HG03060 (cell line): ENCODE measurements at regions not wholly inside any gene's neighbourhood (a gene's known extent, or its start where the extent isn't known, plus 50 kb on each side); places are given as distances from the start of the nearest gene placed in this dataset.

ENCODE experiments used
- ATAC-seq: cut with Tn5 transposase; IDR thresholded peaks from one replicate; pipeline ENCODE4 v1.9.1; 2021; ENCODE audit warnings: low read depth, moderate number of reproducible peaks; ENCODE audit not compliant: unreplicated experiment

- no peak for ATAC-seq
These were observed 823.4 kb upstream of the ZEB2 start for GRCh38 chr2:145343287-145343686.

DNA sequence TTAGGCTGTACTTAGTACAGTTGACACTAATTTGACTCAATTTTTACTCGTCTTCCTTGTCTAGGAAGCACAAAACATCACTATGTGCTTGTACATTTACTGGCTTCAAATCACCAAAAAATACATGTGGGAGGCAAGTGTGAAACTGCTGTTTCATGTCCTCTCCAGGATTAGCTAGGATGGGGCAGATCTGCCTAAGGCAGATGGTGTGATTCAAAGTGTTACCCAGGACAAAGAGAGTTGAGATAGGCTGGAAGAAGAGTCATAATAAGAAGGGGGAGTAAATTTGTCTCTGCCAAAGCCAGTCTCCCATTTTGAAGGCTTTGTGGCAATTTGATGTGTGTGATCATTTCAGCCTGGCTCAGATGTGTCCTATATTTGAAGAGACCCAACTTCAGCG is 821.6 kb upstream of the ZEB2 start:
- no peak for ATAC-seq

- ATAC-seq, result no peak
These were observed 819.7 kb upstream of the ZEB2 start for GRCh38 chr2:145339646-145340045.

DNA sequence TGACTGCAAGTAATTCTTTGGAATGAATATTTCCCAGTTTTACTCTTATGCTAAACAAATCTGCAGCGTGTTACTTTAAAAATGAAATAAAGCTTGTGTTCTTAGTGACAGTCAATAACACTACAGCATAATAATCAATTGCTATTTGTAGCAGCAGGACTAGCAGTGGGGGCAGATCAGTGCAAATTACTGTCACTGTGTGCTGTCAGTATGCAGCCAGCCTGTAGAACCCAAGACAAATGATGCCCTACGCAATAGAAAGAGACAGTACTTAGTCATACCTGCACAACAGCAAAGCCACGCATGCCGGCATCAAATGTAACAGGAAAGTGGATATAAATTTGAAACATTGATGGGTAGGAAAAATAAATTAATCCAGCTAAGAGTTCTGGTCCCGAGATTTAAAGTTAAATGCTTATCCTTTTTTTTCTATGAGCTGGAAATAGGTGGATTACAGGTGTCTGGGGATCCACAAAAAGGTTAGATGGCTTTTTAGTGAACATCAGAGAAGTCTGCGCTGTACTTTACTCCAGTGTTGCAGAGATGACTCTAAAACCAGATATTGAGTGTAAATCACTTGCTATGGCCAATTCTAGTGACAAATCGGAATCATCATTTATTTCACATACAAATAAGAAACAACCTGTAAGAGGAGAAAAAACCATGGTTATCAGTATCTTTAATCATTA is 812.4 kb upstream of the ZEB2 start:
- ATAC-seq, result no peak

DNA sequence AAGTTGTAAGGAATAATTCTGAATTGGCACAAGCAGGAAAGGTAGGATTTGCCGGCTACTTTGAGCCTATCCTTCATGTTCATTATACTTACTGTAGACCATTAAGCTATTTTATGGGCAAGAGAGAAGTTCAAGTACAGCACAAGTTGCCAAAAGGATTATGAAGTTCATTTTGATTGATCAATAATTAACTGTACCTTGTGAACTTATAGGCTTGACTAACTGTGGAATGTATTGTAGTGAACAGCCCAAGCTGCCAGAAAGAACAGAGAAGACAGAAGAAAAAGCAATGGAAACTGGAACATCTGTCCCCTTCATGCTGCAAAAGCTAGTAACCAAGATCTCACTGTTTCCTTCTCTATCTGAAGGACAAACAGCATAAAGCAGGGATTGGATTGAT is 810.1 kb upstream of the ZEB2 start:
- ATAC-seq, result no peak

DNA sequence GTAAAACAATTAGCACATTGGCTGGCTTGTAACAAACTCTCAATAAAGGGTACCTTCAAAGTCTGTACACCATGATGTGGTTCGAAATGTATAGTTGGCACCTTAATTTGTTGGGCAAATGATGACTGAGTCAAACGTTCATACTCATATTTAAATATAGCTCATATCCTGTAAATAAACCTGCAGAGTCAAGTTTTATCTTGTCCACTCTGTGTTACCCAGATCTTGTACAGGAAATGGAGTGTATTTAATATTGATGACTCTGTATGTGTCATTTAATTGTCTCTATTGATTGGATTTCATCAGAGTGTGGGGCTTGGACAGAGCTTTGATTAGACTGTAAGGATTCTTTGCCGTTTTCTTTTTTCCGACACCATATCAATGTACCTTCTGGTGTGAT is 805.6 kb upstream of the ZEB2 start:
- no peak for ATAC-seq

- no peak for ATAC-seq
These were observed 804.8 kb upstream of the ZEB2 start for GRCh38 chr2:145324748-145325147.

GRCh38 chr2:145323512-145323911 is 803.6 kb upstream of the ZEB2 start:
- ATAC-seq, result no peak

DNA sequence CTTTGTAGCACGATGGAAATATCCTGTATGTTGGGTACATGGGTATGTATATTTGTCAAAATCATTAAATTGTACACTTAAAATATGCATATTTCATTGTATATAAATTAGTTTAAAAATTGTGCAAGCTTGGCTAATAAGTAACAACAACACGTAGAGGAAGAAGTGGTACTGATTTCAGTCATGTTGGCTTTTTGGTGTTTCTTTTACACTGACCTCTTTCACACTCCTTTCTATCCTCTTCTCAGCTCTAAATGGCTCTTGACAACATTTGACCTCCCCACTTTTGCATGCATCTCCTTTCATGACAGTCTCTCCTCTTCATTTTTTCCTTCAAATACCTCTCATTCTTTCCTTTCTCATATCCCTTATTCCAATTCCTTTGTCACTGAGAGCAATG is 801.4 kb upstream of the ZEB2 start:
- ATAC-seq, result no peak

DNA sequence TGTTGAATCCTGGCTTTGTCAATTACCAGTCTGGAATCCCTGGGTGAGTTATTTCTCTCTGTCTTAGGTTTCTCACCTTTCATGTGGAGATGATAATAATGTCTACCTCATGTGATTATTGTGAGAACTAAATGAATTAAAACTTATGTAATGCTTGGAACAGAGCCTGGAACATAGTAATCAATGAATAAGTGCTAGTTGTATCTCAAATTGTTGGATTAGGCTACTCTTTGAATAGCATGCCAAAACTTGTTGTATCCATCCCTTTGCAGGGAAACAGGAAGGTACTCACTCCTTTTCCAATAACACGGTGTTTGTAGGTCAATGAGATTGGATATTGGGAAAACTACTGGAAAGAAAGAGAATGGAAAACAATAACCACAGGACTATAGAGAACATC is 796.6 kb upstream of the ZEB2 start:
- no peak for ATAC-seq

DNA sequence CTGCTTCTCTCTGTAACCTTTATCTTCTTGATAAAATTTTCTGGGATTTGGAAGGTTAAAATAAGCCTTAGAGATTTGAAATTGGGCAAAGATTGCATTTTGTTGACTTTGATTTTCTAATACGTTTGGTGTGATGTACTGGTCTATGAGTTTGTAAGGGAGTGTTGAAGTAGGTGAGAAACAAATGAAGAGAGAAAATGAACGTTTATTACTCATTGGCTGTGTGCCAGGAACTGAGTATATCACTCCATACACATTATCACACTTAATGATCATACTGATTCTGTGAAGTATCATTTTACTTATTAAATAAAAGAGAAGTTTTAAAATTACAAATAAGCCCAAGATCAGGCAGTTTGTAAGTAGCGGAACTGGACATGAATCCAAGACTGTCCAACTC is 795.1 kb upstream of the ZEB2 start:
- no peak for ATAC-seq

DNA sequence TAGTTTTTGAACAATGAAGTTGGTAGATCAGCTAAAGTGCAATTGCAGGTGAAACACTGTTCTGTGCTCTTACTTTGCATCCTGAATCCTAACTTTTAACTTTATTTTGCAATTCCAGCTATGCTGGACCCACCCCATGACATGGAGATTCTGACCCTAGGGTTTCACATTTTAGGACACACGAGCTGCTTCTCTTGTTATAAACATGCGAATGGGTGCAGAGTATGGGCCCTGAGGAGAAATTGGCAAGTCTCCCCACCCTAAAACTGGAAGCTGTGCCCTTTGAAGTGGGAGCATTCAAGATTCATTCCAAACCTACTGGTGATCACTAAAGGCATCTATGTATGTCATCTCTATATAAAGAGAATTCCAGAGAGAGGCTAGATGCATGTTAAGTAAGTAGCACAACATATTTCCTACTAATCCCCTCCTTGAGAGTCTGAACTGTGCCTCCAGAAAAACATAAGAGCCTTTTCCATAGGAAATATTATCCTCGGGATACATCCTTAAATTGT is 794.3 kb upstream of the ZEB2 start:
- ATAC-seq, result no peak

- no peak for ATAC-seq
These were observed 786.0 kb upstream of the ZEB2 start for GRCh38 chr2:145305889-145306288.

GRCh38 chr2:145304501-145304900 is 784.6 kb upstream of the ZEB2 start:
- ATAC-seq, result no peak

- no peak for ATAC-seq
These were observed 783.6 kb upstream of the ZEB2 start for GRCh38 chr2:145303536-145303935.

- no peak for ATAC-seq
These were observed 783.0 kb upstream of the ZEB2 start for GRCh38 chr2:145302886-145303285.

DNA sequence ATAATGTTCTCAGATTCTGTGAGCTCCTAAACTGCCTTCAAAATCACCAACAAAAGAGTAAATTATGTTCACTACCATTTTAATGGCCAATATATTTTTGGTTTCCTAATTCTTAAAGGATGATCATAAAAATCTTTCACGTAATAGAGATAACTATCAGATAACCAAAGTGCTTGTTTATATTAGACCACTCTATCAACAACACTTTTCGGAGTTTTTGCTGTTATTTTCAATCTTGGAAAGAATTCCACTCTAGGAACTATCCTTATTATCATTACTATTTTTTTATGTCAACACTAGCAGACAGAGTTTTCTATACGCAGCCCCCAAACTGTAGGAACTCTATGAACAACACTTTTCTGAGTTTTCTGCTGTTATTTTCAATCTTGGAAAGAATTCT is 782.5 kb upstream of the ZEB2 start:
- no peak for ATAC-seq

GRCh38 chr2:145299368-145299767 is 779.4 kb upstream of the ZEB2 start:
- no peak for ATAC-seq

DNA sequence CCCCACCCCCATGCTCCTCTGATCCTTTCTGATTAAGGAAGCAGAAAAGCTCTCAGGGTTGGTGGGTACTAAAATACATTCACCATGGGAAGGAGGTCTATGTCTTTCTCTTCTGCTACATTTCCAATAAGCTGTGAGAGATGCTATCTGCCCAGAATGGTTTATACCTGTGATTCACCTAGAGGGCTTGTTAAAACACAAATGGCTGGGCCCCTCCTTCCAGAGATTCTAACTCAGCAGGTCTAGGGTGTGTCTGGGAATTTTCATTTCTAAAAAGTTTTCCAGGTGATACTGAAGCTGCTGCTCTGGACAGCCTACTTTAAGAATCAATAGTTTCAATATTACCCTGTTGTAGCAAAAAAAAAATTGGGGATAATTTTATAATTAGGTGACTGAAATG is 772.2 kb upstream of the ZEB2 start:
- no peak for ATAC-seq

- ATAC-seq, result no peak
These were observed 771.1 kb upstream of the ZEB2 start for GRCh38 chr2:145290986-145291385.

DNA sequence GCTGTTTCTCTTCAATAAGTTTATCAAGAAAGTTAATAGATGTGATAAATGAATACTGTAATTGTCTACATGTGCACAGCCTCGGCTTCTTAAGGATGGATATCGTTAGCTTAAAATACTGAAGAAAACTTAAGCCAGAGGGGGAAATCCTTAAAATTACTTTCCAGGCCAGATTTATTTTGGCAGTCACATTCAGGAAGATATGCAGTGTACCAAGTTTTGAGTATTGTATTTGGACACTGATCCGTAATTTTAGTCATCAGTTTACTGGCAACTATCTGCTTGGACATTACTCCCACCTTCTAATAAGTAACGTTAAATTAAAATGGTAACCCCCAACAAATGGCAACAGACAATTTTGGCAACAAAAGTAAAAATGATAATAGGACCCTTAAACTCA is 770.0 kb upstream of the ZEB2 start:
- no peak for ATAC-seq

DNA sequence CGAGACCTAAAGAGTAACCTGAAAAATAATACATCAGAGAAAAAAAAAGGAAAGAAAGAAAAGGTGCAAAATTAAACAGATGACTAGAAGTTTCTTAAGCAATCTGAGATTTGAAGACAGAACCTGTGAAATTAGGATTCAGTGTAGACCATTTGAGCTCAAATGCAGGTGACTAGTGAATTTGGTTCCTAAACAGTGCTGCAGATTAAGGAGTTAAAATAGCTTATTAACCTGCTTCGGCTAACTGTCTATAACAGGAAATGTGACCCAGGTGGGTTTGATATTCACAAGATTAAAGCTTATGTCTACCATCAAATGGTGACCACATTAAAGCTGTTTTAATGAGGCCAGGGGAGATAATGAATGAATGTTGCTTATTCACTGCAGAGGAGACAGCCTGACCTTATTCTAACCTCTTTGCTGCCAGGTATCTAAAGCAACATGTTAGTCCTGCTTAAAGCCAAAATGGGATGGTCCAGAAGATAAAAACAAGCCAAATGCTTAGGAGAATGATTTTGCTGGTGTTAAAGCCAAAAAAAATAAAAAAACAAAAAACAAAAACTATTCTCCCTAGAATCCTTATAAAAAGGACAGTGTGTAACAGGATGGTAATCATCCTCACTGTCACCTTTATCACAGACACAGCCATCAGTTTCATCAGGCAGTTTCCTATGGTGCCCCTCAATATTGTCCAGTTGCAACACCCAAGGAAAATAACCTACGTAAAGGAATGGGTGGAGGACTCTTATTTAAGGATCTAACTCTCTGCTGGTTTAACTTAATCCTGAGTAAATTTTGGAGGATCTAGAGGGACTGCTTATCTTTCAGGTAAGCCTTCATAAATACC is 769.0 kb upstream of the ZEB2 start:
- ATAC-seq, result no peak
